ENCODE measurements at regions not wholly inside any gene's neighbourhood (a gene's known extent, or its start where the extent isn't known, plus 50 kb on each side); places are given as distances from the start of the nearest gene placed in this dataset.
"Not testable (repeated sequence)": the region's sequence is repeated elsewhere in the genome, so short reads cannot be mapped to it uniquely, and the experiment has no call there.

GRCh38 chr5:124104344-124104743 is 592.4 kb downstream of the CSNK1G3 start:
- no peak overlapping the region for H3K4me3 ChIP-seq
- no peaks in the 10 kb centered on the region for H3K27me3 ChIP-seq (replicated peaks in 1 of 7)
- H3K27ac ChIP-seq: no peak overlapping the region
- no peak for TF ChIP-seq POLR2A (IDR thresholded peaks at IDR 0.05)
- TF ChIP-seq CTCF (IDR thresholded peaks at IDR 0.05 in 8 of 11, conservative IDR thresholded peaks at IDR 0.05 in 3 of 11): no peak
- no peak for TF ChIP-seq POLR2AphosphoS5 (IDR thresholded peaks at IDR 0.05)
- no peaks in the 10 kb centered on the region for H3K4me1 ChIP-seq
- H3K9me3 ChIP-seq: no peaks in the 10 kb centered on the region
- H3K36me3 ChIP-seq: no peaks in the 10 kb centered on the region
- DNase-seq: no peak
- intact Hi-C loops (cut with DNase I; ENCODE audit: low total_unique reads): no loop called here
- WGBS, 5 donors: 81 to 87% (median 83%) methylated on average over 3 of the region's 3 CpGs

GRCh38 chr5:124103671-124104070 is 591.7 kb downstream of the CSNK1G3 start:
- TF ChIP-seq POLR2AphosphoS5 (IDR thresholded peaks at IDR 0.05) (no peak), CTCF (IDR thresholded peaks at IDR 0.05 in 8 of 11, conservative IDR thresholded peaks at IDR 0.05 in 3 of 11) (no peak), POLR2A (IDR thresholded peaks at IDR 0.05) (no peak)
- H3K36me3 ChIP-seq: no peaks in the 10 kb centered on the region
- no peak overlapping the region for H3K4me3 ChIP-seq
- no peak for DNase-seq
- 34 to 70% (median 43%) methylated on average over 1 of the region's 1 CpG for WGBS, 5 donors
- no peak overlapping the region for H3K27ac ChIP-seq
- H3K27me3 ChIP-seq (replicated peaks in 1 of 7): no peaks in the 10 kb centered on the region
- intact Hi-C loops (cut with DNase I; ENCODE audit: low total_unique reads): no loop called here
- H3K4me1 ChIP-seq: no peaks in the 10 kb centered on the region
- H3K9me3 ChIP-seq: no peaks in the 10 kb centered on the region

GRCh38 chr5:124103056-124103455 is 591.1 kb downstream of the CSNK1G3 start:
- intact Hi-C loops (cut with DNase I; ENCODE audit: low total_unique reads); H3K36me3 ChIP-seq; DNase-seq; H3K27ac ChIP-seq; H3K4me1 ChIP-seq; H3K27me3 ChIP-seq (replicated peaks in 1 of 7); H3K4me3 ChIP-seq; H3K9me3 ChIP-seq: not testable (repeated sequence)
- 88 to 93% (median 92%) methylated on average over 5 of the region's 5 CpGs for WGBS, 5 donors

GRCh38 chr5:124102486-124102885 is 590.5 kb downstream of the CSNK1G3 start:
- WGBS, 5 donors: 73 to 89% (median 85%) methylated on average over 3 of the region's 3 CpGs
- H3K9me3 ChIP-seq: no peaks in the 10 kb centered on the region
- no peaks in the 10 kb centered on the region for H3K36me3 ChIP-seq
- intact Hi-C loops (cut with DNase I; ENCODE audit: low total_unique reads): no loop called here
- no peak overlapping the region for H3K27ac ChIP-seq
- TF ChIP-seq POLR2A (IDR thresholded peaks at IDR 0.05) (no peak), POLR2AphosphoS5 (IDR thresholded peaks at IDR 0.05) (no peak), CTCF (IDR thresholded peaks at IDR 0.05 in 8 of 11, conservative IDR thresholded peaks at IDR 0.05 in 3 of 11) (no peak)
- no peaks in the 10 kb centered on the region for H3K4me1 ChIP-seq
- H3K4me3 ChIP-seq: no peak overlapping the region
- H3K27me3 ChIP-seq (replicated peaks in 1 of 7): no peaks in the 10 kb centered on the region
- DNase-seq: no peak

GRCh38 chr5:124093658-124094057 is 581.7 kb downstream of the CSNK1G3 start:
- Histone ChIP-seq H3K4me3 (no peak overlapping the region), H3K36me3 (no peaks in the 10 kb centered on the region), H3K4me1 (no peaks in the 10 kb centered on the region), H3K9me3 (peaks cover 0 to 4% (median 0%) of the 10 kb centered on the region in 8 donors), H3K27ac (no peak overlapping the region), H3K27me3 (replicated peaks in 1 of 7) (no peaks in the 10 kb centered on the region)
- intact Hi-C loops (cut with DNase I; ENCODE audit: low total_unique reads): no loop called here
- WGBS, 5 donors: 78 to 93% (median 83%) methylated on average over 1 of the region's 1 CpG
- no peak for DNase-seq
- TF ChIP-seq POLR2A (IDR thresholded peaks at IDR 0.05): no peak

Data from spleen (tissue), 11 donors.